Stomach (tissue), 8 donors: ENCODE measurements at regions not wholly inside any gene's neighbourhood (a gene's known extent, or its start where the extent isn't known, plus 50 kb on each side); places are given as distances from the start of the nearest gene placed in this dataset.
"Not testable (repeated sequence)": the region's sequence is repeated elsewhere in the genome, so short reads cannot be mapped to it uniquely, and the experiment has no call there.

Experiments used
- DNase-seq, 2 donors: peaks; one replicate each; pipeline versions ENCODE4 v3.0.0 to v3.0.0-alpha.2; 2013 to 2019
- H3K27ac ChIP-seq, 5 donors: fragments of 200-600 bp in 4 of 5; sonication (generic) in 4 of 5; one replicate each; pipeline ENCODE4 v1.5.1; 2013 to 2019; ENCODE audit warnings: mild to moderate bottlenecking in 1 of 5, moderate library complexity in 1 of 5
- H3K27me3 ChIP-seq, 3 donors: fragments of 200-600 bp; sonication (generic); one replicate each; pipeline ENCODE4 v1.5.1; 2017 to 2019; ENCODE audit warnings: mixed run types in 1 of 3
- H3K36me3 ChIP-seq, 4 donors: fragments of 200-600 bp; sonication (generic); 1 replicate in 3 of 4; 2 replicates in 1 of 4; pipeline ENCODE4 v1.5.1; 2016 to 2019
- H3K4me1 ChIP-seq, 4 donors: fragments of 200-600 bp; sonication (generic); one replicate each; pipeline ENCODE4 v1.5.1; 2016 to 2019
- H3K4me3 ChIP-seq, 4 donors: fragments of 200-600 bp; sonication (generic) in 3 of 4; one replicate each; pipeline ENCODE4 v1.5.1; 2016 to 2019; ENCODE audit warnings: mild to moderate bottlenecking in 1 of 4
- H3K9me3 ChIP-seq, 4 donors: fragments of 200-600 bp; sonication (generic); one replicate each; pipeline ENCODE4 v1.5.1; 2016 to 2019
- EP300 ChIP-seq: sonication (generic); formaldehyde crosslinking; IDR thresholded peaks from one replicate; pipeline ENCODE4 v1.6.1; 2017; ENCODE audit warnings: antibody characterized with exemption
- POLR2A ChIP-seq, 4 donors: fragments of 450-650 bp; IDR thresholded peaks; one replicate each; pipeline ENCODE4 v1.6.1; 2016; ENCODE audit warnings: antibody characterized with exemption in 4 of 4, control low read depth in 2 of 4, mild to moderate bottlenecking in 1 of 4, moderate library complexity in 1 of 4
- POLR2AphosphoS5 ChIP-seq, 3 donors: sonication (generic); formaldehyde crosslinking; IDR thresholded peaks; one replicate each; pipeline ENCODE4 v1.6.1; 2016; ENCODE audit warnings: antibody characterized with exemption in 3 of 3
- WGBS, 5 donors: extraction: QIAGEN DNeasy Blood & Tissue Kit in 3 of 5; methylation state at CpG; one replicate each; pipeline versions ENCODE4 v1.1.5 to v1.1.7; 2013 to 2018; 5-methylcytosine and 5-hydroxymethylcytosine counted together
- intact Hi-C: fragments of 100-400 bp; cut with DNase I; formaldehyde crosslinking; loops from one replicate; pipeline ENCODE4 v1.15.1; 2023; ENCODE audit warnings: low total_unique reads
- TF ChIP-seq, protein P1 (sequence below), 7 experiments: fragments of 450-650 bp in 4 of 7; fragments of 200-600 bp in 3 of 7; sonication (generic) in 3 of 7; IDR thresholded peaks; one replicate each; pipeline ENCODE4 v1.5.1; 2016 to 2019; ENCODE audit warnings: antibody characterized with exemption in 7 of 7, control low read depth in 2 of 7, mild to moderate bottlenecking in 1 of 7
- donor health status: healthy with polysubstance abuse.
- donor health status: Bipolar disorder and iron deficiency.
- donor health status: healthy.

DNA sequence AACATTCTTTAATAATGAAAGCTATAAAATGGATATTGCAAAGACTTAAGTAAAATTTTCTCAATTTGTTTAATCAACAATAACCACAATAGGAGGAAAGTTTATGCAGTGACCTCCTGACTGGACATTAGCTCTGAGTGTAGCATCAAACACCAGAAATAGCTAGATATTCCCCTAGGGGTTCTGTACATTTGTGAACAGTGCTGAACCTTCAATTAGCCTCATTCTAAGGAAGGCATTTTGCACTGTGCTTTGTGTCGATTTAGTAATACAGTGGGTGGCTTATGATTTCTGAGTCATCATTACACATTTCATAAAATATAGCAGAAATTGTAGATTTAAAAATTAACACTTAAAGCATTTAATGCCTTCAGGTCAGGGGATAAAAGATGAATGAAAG lies 367.3 kb upstream of the PCDH15 start:
- no peak for DNase-seq
- no peaks in the 10 kb centered on the region for H3K36me3 ChIP-seq
- WGBS, 5 donors, result 74 to 85% (median 83%) methylated on average over 1 of the region's 1 CpG
- no peaks in the 10 kb centered on the region for H3K4me1 ChIP-seq
- no peaks in the 10 kb centered on the region for H3K9me3 ChIP-seq
- TF ChIP-seq, protein P1, sequence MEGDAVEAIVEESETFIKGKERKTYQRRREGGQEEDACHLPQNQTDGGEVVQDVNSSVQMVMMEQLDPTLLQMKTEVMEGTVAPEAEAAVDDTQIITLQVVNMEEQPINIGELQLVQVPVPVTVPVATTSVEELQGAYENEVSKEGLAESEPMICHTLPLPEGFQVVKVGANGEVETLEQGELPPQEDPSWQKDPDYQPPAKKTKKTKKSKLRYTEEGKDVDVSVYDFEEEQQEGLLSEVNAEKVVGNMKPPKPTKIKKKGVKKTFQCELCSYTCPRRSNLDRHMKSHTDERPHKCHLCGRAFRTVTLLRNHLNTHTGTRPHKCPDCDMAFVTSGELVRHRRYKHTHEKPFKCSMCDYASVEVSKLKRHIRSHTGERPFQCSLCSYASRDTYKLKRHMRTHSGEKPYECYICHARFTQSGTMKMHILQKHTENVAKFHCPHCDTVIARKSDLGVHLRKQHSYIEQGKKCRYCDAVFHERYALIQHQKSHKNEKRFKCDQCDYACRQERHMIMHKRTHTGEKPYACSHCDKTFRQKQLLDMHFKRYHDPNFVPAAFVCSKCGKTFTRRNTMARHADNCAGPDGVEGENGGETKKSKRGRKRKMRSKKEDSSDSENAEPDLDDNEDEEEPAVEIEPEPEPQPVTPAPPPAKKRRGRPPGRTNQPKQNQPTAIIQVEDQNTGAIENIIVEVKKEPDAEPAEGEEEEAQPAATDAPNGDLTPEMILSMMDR (IDR thresholded peaks at IDR 0.05), result no peak
- TF ChIP-seq EP300 (no peak), POLR2AphosphoS5 (IDR thresholded peaks at IDR 0.05) (no peak), POLR2A (IDR thresholded peaks at IDR 0.05) (no peak)
- no peak overlapping the region for H3K27ac ChIP-seq
- intact Hi-C loops, result no loop called here
- no peaks in the 10 kb centered on the region for H3K27me3 ChIP-seq
- H3K4me3 ChIP-seq, result no peak overlapping the region

DNA sequence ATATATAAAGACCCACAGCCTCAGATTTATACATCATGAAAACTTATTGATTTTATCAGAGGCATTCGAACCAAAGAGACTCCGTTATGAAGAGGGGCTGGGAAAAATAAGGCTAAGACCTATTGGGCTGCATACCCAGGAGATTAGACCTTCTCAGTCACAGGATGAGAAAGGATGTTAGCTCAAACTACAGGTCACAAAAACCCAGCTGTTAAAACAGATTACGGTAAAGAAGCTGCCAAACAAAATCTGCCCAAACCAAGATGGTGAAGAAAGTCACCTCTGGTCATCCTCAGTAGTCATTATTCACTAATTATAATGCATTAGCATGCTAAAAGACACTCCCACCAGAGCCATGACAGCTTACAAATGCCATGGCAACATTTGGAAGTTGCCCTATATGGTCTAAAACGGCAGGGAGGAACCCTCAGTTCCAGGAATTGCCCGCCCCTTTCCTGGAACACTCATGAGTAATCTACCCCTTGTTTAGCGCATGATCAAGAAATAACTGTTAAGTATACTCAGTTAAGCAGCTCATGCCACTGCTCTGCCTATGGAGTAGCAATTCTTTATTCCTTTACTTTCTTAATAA lies 362.5 kb upstream of the PCDH15 start:
- no peak for TF ChIP-seq POLR2A (IDR thresholded peaks at IDR 0.05)
- TF ChIP-seq, protein P1 (IDR thresholded peaks at IDR 0.05), result no peak
- no peak for TF ChIP-seq EP300
- TF ChIP-seq POLR2AphosphoS5 (IDR thresholded peaks at IDR 0.05), result no peak
- Histone ChIP-seq H3K27ac (no peak overlapping the region), H3K27me3 (no peaks in the 10 kb centered on the region), H3K4me3 (no peak overlapping the region), H3K9me3 (no peaks in the 10 kb centered on the region), H3K4me1 (no peaks in the 10 kb centered on the region), H3K36me3 (no peaks in the 10 kb centered on the region)
- WGBS, 5 donors, result 76 to 88% (median 81%) methylated on average over 6 of the region's 6 CpGs
- DNase-seq, result no peak
- intact Hi-C loops, result no loop called here

DNA sequence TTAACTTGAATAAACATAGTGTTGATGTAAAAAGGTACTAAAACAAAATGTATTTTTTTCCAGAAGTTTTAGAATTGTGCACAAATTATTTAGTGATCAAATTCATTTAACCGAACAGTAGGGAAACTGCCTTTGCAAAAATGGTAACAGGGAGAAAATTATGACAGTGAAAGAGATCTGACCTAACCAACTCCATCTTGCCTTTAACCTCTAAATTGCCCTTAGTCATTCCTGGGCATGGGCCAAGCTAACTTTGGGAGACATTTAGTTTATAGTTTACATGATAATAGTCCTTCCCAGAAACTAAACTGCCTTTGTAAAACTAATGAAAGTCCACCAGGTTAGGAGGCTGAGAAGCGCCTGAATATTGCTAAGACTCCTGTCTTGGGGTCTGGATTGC lies 361.3 kb upstream of the PCDH15 start:
- H3K9me3 ChIP-seq, H3K4me3 ChIP-seq, H3K4me1 ChIP-seq, H3K36me3 ChIP-seq, H3K27ac ChIP-seq, DNase-seq, H3K27me3 ChIP-seq, intact Hi-C loops: not testable (repeated sequence)
- WGBS, 5 donors, result 78 to 100% (median 85%) methylated on average over 2 of the region's 2 CpGs

DNA sequence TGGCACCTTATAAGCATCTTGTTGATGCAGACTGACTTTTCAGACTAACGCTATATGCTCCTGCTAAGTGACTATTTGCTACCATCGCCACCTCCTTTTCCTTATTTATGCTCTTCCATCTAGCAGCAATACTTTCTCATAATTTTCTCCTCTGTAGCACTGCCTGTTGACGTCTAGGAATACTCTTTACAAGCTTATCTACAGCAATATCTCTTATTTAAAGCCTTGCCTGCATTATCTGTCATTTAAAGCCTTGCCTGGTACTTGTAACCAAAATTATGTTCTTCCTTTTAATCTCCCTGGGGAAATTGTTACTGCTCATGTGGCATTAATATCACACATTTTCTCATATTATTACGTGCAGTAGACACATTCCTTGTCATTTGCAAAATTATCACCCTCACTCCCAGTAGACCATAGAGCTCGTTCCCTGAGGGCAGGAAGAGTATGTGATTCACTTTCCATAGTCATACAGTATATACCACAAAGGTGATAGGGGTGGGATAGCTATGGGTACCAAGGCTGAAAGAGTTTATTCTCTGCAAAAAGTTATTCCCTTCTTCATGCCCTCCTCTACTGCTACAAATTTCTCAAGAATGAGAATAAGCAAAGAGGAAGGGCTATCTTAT lies 359.7 kb upstream of the PCDH15 start:
- intact Hi-C loops, result no loop called here
- Histone ChIP-seq H3K27ac (no peak overlapping the region), H3K4me3 (no peak overlapping the region), H3K4me1 (no peaks in the 10 kb centered on the region), H3K36me3 (no peaks in the 10 kb centered on the region), H3K9me3 (no peaks in the 10 kb centered on the region), H3K27me3 (no peaks in the 10 kb centered on the region)
- WGBS, 5 donors, result 58 to 71% (median 63%) methylated on average over 5 of the region's 5 CpGs
- DNase-seq, result no peak
- TF ChIP-seq EP300, result no peak
- TF ChIP-seq, protein P1 (IDR thresholded peaks at IDR 0.05), result no peak
- TF ChIP-seq POLR2AphosphoS5 (IDR thresholded peaks at IDR 0.05), result no peak
- TF ChIP-seq POLR2A (IDR thresholded peaks at IDR 0.05), result no peak

DNA sequence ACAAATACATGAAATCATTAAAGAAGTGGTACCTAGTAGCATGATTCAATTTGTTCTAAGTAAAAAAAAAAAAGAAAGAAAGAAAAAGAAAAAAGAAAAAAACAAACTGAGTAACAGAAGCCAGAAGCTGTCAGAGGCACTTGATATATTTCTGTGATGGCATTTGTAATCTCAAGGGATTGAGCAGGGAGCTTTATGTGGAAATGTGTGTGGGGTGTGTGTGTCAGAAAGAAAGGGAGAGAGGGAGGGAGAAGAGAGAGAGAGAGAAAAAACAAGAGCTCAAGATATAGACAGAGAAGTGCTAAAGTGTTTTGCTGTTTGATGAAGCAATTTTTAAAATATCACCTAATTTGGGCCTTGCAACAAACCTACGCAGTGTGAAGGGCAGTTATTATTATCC lies 357.6 kb upstream of the PCDH15 start:
- H3K27me3 ChIP-seq, result no peaks in the 10 kb centered on the region
- no peaks in the 10 kb centered on the region for H3K9me3 ChIP-seq
- no peaks in the 10 kb centered on the region for H3K4me1 ChIP-seq
- intact Hi-C loops, result no loop called here
- H3K36me3 ChIP-seq, result no peaks in the 10 kb centered on the region
- DNase-seq, result no peak
- TF ChIP-seq POLR2A (IDR thresholded peaks at IDR 0.05) (no peak), EP300 (no peak), POLR2AphosphoS5 (IDR thresholded peaks at IDR 0.05) (no peak)
- TF ChIP-seq, protein P1 (IDR thresholded peaks at IDR 0.05), result no peak
- no peak overlapping the region for H3K27ac ChIP-seq
- WGBS, 5 donors, result 0 to 57% (median 0%) methylated on average over 1 of the region's 1 CpG
- H3K4me3 ChIP-seq, result no peak overlapping the region
